Tibial artery (tissue), 4 donors: ENCODE measurements at regions not wholly inside any gene's neighbourhood (a gene's known extent, or its start where the extent isn't known, plus 50 kb on each side); places are given as distances from the start of the nearest gene placed in this dataset.

ENCODE experiments used
- DNase-seq, 2 donors: peaks; one replicate each; pipeline ENCODE4 v3.0.0-alpha.2; 2019
- H3K27ac ChIP-seq, 2 donors: fragments of 200-600 bp; sonication (generic) in 1 of 2; 1 replicate in 1 of 2; 2 replicates in 1 of 2; pipeline ENCODE4 v1.5.1; 2018 to 2019; ENCODE audit warnings: mild to moderate bottlenecking in 1 of 2
- H3K27me3 ChIP-seq, 2 donors: fragments of 200-600 bp; sonication (generic) in 1 of 2; one replicate each; pipeline versions ENCODE4 v1.5.1 to v1.6.0; 2016 to 2019
- H3K36me3 ChIP-seq, 3 donors: fragments of 200-600 bp; sonication (generic) in 2 of 3; one replicate each; pipeline ENCODE4 v1.5.1; 2016 to 2019; ENCODE audit warnings: mild to moderate bottlenecking in 2 of 3
- H3K4me1 ChIP-seq, 4 donors: fragments of 200-600 bp; sonication (generic) in 2 of 4; 1 replicate in 3 of 4; 2 replicates in 1 of 4; pipeline ENCODE4 v1.5.1; 2016 to 2019
- H3K4me3 ChIP-seq, 2 donors: fragments of 200-600 bp; sonication (generic) in 1 of 2; 1 replicate in 1 of 2; 2 replicates in 1 of 2; pipeline ENCODE4 v1.5.1; 2018 to 2019; ENCODE audit warnings: mild to moderate bottlenecking in 2 of 2
- H3K9me3 ChIP-seq, 3 donors: fragments of 200-600 bp; sonication (generic) in 1 of 3; one replicate each; pipeline ENCODE4 v1.5.1; 2016 to 2019
- intact Hi-C: fragments of 100-400 bp; cut with DNase I; formaldehyde crosslinking; loops from one replicate; pipeline ENCODE4 v1.15.0; 2023; ENCODE audit warnings: low total_unique reads
- TF ChIP-seq, protein P1 (sequence below), 2 experiments: fragments of 200-600 bp in 1 of 2; fragments of 450-650 bp in 1 of 2; IDR thresholded peaks; one replicate each; pipeline ENCODE4 v1.5.1; 2017 to 2019; ENCODE audit warnings: antibody characterized with exemption in 2 of 2, mild to moderate bottlenecking in 1 of 2, moderate library complexity in 1 of 2

DNA sequence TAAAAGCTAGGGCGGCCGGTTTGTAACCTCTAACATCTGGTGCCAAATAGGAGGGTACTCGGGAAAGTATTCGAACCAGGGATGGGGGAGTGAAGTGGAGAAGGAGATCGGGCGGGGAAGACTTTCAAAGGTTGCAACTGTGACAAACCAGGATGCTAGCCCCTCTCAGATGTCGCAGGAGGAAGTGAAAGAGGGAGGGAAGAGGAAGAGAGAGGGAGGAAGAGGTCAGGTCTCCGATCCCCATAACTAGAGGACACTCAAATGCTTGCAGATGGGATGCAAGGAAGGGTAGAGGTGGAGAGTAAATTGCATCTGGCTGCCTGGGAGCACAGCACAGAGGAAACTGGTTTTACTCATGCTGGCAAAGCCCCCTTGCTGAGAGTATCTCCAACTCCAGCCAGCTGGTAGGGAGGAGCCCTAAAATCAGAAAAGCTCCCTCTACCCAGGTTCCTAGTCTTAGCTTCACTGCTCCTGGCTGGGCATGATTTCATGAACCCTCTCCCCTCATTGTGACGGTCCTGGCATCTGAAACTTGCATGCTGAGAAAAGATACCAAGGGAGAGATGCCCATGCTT is 696.7 kb upstream of the TBX3 start:
- intact Hi-C loops = no loop called here
- H3K36me3 ChIP-seq = no peaks in the 10 kb centered on the region
- H3K27me3 ChIP-seq = no peaks in the 10 kb centered on the region
- DNase-seq = no peak
- TF ChIP-seq, protein P1, sequence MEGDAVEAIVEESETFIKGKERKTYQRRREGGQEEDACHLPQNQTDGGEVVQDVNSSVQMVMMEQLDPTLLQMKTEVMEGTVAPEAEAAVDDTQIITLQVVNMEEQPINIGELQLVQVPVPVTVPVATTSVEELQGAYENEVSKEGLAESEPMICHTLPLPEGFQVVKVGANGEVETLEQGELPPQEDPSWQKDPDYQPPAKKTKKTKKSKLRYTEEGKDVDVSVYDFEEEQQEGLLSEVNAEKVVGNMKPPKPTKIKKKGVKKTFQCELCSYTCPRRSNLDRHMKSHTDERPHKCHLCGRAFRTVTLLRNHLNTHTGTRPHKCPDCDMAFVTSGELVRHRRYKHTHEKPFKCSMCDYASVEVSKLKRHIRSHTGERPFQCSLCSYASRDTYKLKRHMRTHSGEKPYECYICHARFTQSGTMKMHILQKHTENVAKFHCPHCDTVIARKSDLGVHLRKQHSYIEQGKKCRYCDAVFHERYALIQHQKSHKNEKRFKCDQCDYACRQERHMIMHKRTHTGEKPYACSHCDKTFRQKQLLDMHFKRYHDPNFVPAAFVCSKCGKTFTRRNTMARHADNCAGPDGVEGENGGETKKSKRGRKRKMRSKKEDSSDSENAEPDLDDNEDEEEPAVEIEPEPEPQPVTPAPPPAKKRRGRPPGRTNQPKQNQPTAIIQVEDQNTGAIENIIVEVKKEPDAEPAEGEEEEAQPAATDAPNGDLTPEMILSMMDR (IDR thresholded peaks at IDR 0.05) = no peak
- no peaks in the 10 kb centered on the region for H3K9me3 ChIP-seq
- no peak overlapping the region for H3K4me3 ChIP-seq
- no peaks in the 10 kb centered on the region for H3K4me1 ChIP-seq
- no peak overlapping the region for H3K27ac ChIP-seq

DNA sequence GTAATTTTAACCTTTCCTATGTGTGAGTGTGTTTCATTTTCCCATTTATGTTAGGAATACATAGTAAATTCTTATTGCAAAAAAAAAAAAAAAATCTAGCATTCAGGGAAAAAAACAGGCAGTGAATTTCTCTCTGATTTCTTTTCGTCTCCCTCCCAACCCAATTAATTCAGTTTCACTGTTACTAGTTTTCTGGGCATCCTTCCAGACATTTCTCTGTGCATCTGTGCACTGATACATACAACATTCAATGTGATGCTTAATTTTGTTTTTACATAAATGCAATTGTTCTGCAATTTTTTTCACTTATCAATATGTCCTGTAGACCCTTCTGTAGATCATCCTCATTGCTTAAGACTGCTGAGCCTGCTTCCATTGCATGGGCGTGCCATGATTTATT is 694.3 kb upstream of the TBX3 start:
- H3K4me1 ChIP-seq = no peaks in the 10 kb centered on the region
- no peak overlapping the region for H3K4me3 ChIP-seq
- no peaks in the 10 kb centered on the region for H3K27me3 ChIP-seq
- no peak overlapping the region for H3K27ac ChIP-seq
- no peak for DNase-seq
- no peaks in the 10 kb centered on the region for H3K36me3 ChIP-seq
- H3K9me3 ChIP-seq = no peaks in the 10 kb centered on the region
- TF ChIP-seq, protein P1 (IDR thresholded peaks at IDR 0.05) = no peak
- intact Hi-C loops = no loop called here

DNA sequence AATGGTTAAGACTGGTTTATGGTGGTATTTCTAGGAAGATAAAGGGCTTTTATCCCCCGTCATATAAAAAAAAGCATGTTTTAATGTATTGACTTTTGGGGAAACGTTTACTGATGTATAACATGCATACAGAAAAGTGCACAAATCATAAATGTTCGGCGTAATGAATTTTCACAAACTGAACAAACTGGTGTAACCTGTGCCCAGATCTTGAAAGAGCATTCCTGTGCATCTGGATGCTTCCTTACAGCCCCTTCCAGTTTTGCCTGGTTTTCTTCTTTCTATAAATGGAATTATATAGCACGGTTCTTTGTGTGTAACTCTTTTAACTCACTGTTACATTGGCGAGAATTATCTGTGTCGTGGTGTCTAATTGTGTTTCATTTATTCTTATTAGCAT is 693.8 kb upstream of the TBX3 start:
- Histone ChIP-seq H3K4me1 (no peaks in the 10 kb centered on the region), H3K9me3 (no peaks in the 10 kb centered on the region), H3K4me3 (no peak overlapping the region), H3K27me3 (no peaks in the 10 kb centered on the region), H3K27ac (no peak overlapping the region), H3K36me3 (no peaks in the 10 kb centered on the region)
- no peak for DNase-seq
- intact Hi-C loops = no loop called here
- TF ChIP-seq, protein P1 (IDR thresholded peaks at IDR 0.05) = no peak

DNA sequence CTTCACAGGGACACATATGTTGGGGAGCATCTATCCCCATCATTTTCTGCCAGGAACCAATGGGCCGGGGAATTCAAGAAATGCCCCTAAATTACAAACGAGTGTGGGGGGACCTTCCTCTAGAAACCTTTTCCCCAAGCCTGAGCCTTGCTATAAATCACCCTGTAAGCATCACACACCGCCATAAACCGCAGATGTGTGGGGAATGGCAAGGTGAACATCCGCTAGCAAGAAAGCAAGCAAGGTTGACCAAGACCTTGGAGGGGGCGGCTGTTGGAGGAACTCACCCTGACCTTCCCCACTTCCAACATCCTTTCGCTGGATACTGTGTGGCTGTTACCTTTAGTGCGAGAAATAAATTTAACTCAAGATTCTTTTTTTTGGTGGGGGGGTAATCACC is 693.3 kb upstream of the TBX3 start:
- Histone ChIP-seq H3K4me3 (no peak overlapping the region), H3K36me3 (no peaks in the 10 kb centered on the region), H3K9me3 (no peaks in the 10 kb centered on the region), H3K4me1 (no peaks in the 10 kb centered on the region), H3K27ac (no peak overlapping the region), H3K27me3 (no peaks in the 10 kb centered on the region)
- intact Hi-C loops = no loop called here
- TF ChIP-seq, protein P1 (IDR thresholded peaks at IDR 0.05) = no peak
- no peak for DNase-seq

DNA sequence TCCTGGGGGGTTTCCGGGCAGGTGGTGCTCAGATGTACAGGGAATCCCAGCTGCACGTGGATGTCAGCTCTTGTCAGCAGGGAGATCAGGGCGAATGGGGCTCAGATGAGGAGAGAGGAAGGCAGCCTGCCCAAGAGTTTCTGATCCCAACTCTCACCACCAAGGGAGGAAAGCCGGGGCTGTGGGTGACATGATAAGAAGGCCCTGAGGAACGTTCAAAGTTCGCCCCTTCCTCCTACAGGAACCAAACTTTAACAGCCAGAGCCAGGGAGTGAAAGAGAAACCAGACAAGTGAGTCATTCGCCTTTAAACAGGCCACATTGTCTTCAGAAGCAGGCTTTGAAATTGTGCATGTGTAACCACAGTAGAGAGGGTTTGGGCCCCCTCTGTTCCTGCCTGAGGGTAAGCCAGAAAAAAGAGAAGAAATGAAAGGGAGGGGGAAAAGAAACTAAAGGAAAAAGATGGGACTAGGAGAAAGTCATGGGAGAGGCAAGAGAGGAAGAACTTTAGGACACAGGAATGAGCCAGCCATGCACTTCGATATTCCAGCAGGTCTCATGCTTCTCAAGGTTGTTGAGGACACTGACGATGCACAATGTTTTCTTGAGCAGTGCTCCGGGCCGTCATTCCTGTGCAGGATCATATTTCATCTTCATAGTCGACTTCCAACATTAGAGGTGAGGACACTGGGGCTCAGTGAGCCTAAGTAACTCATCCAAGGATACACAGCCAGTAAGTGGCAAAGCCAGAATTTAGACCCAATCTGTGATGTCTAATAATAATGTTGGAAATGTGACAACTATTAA is 691.4 kb upstream of the TBX3 start:
- Histone ChIP-seq H3K27ac (no peak overlapping the region), H3K36me3 (no peaks in the 10 kb centered on the region), H3K9me3 (no peaks in the 10 kb centered on the region), H3K4me3 (no peak overlapping the region), H3K4me1 (no peaks in the 10 kb centered on the region), H3K27me3 (no peaks in the 10 kb centered on the region)
- TF ChIP-seq, protein P1 (IDR thresholded peaks at IDR 0.05) = no peak
- intact Hi-C loops = no loop called here
- DNase-seq = no peak
